ENCODE measurements at regions not wholly inside any gene's neighbourhood (a gene's known extent, or its start where the extent isn't known, plus 50 kb on each side); places are given as distances from the start of the nearest gene placed in this dataset.

GRCh38 chr1:117707371-117707770, 101.5 kb downstream of the TENT5C start:
- TF ChIP-seq CTCF (IDR thresholded peaks at IDR 0.05; ENCODE audit: poor library complexity) (no peak), EZH2 (IDR thresholded peaks at IDR 0.05; ENCODE audit: borderline replicate concordance) (no peak), EZH2phosphoT487 (IDR thresholded peaks at IDR 0.05; ENCODE audit: low read depth, severe bottlenecking, unreplicated experiment) (no peak)

Data from hepatocyte (in vitro differentiated cells).